ENCODE measurements at regions not wholly inside any gene's neighbourhood (a gene's known extent, or its start where the extent isn't known, plus 50 kb on each side); places are given as distances from the start of the nearest gene placed in this dataset.

- intact Hi-C loops (cut with DNase I) = no loop called here
- no peak overlapping the region for H3K4me3 ChIP-seq
- TF ChIP-seq, protein P1, sequence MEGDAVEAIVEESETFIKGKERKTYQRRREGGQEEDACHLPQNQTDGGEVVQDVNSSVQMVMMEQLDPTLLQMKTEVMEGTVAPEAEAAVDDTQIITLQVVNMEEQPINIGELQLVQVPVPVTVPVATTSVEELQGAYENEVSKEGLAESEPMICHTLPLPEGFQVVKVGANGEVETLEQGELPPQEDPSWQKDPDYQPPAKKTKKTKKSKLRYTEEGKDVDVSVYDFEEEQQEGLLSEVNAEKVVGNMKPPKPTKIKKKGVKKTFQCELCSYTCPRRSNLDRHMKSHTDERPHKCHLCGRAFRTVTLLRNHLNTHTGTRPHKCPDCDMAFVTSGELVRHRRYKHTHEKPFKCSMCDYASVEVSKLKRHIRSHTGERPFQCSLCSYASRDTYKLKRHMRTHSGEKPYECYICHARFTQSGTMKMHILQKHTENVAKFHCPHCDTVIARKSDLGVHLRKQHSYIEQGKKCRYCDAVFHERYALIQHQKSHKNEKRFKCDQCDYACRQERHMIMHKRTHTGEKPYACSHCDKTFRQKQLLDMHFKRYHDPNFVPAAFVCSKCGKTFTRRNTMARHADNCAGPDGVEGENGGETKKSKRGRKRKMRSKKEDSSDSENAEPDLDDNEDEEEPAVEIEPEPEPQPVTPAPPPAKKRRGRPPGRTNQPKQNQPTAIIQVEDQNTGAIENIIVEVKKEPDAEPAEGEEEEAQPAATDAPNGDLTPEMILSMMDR (IDR thresholded peaks at IDR 0.05) = no peak
- H3K27me3 ChIP-seq = peaks cover 0 to 20% (median 4%) of the 10 kb centered on the region in 7 donors
- no peaks in the 10 kb centered on the region for H3K36me3 ChIP-seq
- 82 to 87% methylated on average over 1 of the region's 1 CpG for WGBS, 2 donors
- no peak for DNase-seq
- peak overlapping the region in 5 of 10 donors; percentile 26 to 53 (median 45) for H3K27ac ChIP-seq
- H3K4me1 ChIP-seq = peaks cover 0 to 32% (median 0%) of the 10 kb centered on the region in 9 donors
- no peaks in the 10 kb centered on the region for H3K9me3 ChIP-seq
- ATAC-seq = no peak
These were observed 170.9 kb upstream of the CAMK1G start for GRCh38 chr1:209412566-209412965.

DNA sequence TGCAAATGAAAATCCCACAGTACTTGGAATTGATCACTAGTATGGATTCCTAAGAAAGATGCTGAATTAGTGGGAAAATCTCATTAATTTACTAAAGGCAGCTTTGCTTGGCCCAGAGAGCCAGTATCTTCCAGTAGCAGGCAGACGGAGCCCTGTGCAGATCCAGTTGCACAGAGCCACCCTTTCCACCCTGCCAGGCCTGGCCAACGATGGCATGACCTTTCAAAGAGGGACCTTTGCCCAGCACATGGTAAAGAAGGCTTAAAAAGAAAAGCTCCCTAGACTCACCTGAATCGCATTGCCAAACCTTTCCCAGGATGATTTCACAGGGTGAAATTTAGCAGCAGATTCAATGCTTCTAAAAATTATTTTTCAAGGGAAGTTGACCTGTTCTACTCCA lies 170.5 kb upstream of the CAMK1G start:
- H3K4me3 ChIP-seq = no peak overlapping the region
- no peak overlapping the region for H3K27ac ChIP-seq
- TF ChIP-seq, protein P1 (IDR thresholded peaks at IDR 0.05) = no peak
- no peaks in the 10 kb centered on the region for H3K9me3 ChIP-seq
- intact Hi-C loops (cut with DNase I) = no loop called here
- H3K27me3 ChIP-seq = peaks cover 0 to 20% (median 4%) of the 10 kb centered on the region in 7 donors
- WGBS, 2 donors = 87 to 89% methylated on average over 3 of the region's 3 CpGs
- DNase-seq (no peak), ATAC-seq (no peak)
- no peaks in the 10 kb centered on the region for H3K36me3 ChIP-seq
- peaks cover 0 to 32% (median 0%) of the 10 kb centered on the region in 9 donors for H3K4me1 ChIP-seq

GRCh38 chr1:209414803-209415329 lies 168.6 kb upstream of the CAMK1G start:
- intact Hi-C loops (cut with DNase I) = no loop called here
- TF ChIP-seq, protein P1 (IDR thresholded peaks at IDR 0.05) = no peak
- H3K9me3 ChIP-seq = no peaks in the 10 kb centered on the region
- no peak overlapping the region for H3K4me3 ChIP-seq
- peaks cover 0 to 28% (median 0%) of the 10 kb centered on the region in 9 donors for H3K4me1 ChIP-seq
- WGBS, 2 donors = 92 to 93% methylated on average over 8 of the region's 8 CpGs
- no peaks in the 10 kb centered on the region for H3K36me3 ChIP-seq
- no peak overlapping the region for H3K27ac ChIP-seq
- peaks cover 0 to 20% (median 4%) of the 10 kb centered on the region in 7 donors for H3K27me3 ChIP-seq
- ATAC-seq = no peak
- no peak for DNase-seq

DNA sequence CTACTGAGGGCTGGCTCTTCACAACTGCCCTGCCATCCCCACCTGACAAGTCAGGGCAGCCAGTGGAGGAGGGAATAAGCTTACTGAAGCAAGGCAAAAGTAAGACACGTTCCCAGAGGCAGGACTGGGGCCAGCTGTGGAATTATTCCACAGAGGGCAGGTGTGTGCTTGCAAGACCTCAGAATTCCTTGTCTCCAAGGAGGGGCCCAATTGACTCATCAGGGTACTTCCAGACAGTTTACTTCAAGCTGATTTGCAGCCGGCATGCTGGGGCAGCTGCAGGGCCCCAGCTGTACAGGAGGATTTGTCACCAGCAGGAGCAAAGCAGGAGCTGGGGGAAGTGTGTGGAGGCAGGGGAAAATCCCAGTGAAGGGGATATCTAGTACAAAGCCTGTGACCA lies 167.5 kb upstream of the CAMK1G start:
- 42 to 48% methylated on average over 2 of the region's 2 CpGs for WGBS, 2 donors
- no peaks in the 10 kb centered on the region for H3K36me3 ChIP-seq
- no peak overlapping the region for H3K27ac ChIP-seq
- H3K4me1 ChIP-seq = peaks cover 0 to 21% (median 0%) of the 10 kb centered on the region in 9 donors
- TF ChIP-seq, protein P1 (IDR thresholded peaks at IDR 0.05) = no peak
- no peaks in the 10 kb centered on the region for H3K9me3 ChIP-seq
- ATAC-seq (no peak), DNase-seq (no peak)
- H3K4me3 ChIP-seq = no peak overlapping the region
- intact Hi-C loops (cut with DNase I) = no loop called here
- H3K27me3 ChIP-seq = peaks cover 0 to 20% (median 4%) of the 10 kb centered on the region in 7 donors

All from heart right ventricle (tissue), 16 donors.